Caki2 (cell line): ENCODE measurements at regions not wholly inside any gene's neighbourhood (a gene's known extent, or its start where the extent isn't known, plus 50 kb on each side); places are given as distances from the start of the nearest gene placed in this dataset.

Source experiments
- DNase-seq: peaks from one replicate; pipeline ENCODE4 v3.0.0-alpha.2; 2015; ENCODE audit warnings: low read depth
- in situ Hi-C: cut with HindIII; loops from 2 replicates; pipeline ENCODE4 v1.10.0; 2016; ENCODE audit warnings: low sequenced_read_pairs, low pct_unique_long_range_greater_than_20kb, mixed read lengths

DNA sequence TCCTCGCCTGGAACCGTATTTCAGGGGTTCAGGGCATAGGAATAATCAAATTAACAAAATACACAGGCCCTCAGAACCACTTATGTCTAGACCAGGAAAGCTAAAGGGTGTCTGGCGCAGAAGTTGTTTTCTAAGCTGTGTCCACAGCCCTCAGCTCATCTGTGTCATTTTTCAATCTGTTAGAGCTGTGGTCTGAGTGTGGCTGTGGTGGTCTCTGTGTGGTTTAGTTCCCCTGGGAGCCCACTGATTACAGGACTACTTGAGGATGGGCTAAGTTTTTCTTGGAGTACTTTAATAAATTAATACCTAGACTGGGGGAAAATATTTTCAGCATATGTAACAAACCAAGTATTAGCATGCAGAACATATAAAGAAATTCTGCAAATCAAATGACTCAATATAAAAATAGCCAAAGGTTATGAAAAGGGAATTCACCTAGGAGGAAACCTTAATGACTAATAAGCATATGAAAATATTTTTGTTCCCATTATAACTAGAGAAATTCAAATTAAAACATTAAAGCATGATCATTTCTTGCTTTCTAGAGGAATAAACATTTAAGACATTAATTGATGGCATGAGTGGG lies 186.3 kb downstream of the SATB1 start:
- DNase-seq, result no peak
- in situ Hi-C loops, result no loop called here

GRCh38 chr3:18238332-18238731 lies 186.8 kb downstream of the SATB1 start:
- in situ Hi-C loops, result no loop called here
- DNase-seq, result no peak

GRCh38 chr3:18237251-18238005 lies 187.7 kb downstream of the SATB1 start:
- no peak for DNase-seq
- in situ Hi-C loops, result no loop called here

- in situ Hi-C loops, result no loop called here
Measured at GRCh38 chr3:18236726-18237125, 188.4 kb downstream of the SATB1 start.

DNA sequence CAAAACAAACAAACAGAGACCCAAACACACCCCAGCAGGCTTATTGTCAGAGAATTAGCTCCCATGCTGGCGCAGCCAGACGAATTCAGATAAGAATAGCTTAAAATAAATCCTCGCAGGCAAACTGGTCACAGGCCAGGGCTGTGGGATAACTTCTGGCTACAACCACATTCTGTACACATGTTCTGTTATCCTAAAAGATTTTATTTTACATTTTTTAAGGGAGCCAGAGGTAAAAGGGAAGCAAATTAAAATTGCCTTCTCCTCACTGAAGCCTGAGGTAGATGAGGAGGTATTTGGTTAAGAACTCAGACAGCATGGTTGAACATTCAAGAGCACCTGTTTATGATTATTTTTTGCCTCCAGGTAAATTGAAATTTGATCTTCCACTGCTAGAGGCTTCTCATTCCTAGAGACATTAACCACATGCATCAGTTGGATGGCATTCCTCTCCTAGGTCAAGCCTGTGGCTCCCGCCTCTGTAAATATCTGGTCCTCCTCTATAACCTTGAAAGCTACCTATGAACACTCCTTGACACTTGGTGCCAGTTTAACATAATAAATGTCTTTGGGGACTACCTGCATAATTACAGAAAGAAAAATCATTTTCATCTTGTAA lies 190.3 kb downstream of the SATB1 start:
- in situ Hi-C loops, result no loop called here
- no peak for DNase-seq

More at GRCh38 chr3:18236726-18237125, 188.4 kb downstream of the SATB1 start:
- DNase-seq, result no peak

DNA sequence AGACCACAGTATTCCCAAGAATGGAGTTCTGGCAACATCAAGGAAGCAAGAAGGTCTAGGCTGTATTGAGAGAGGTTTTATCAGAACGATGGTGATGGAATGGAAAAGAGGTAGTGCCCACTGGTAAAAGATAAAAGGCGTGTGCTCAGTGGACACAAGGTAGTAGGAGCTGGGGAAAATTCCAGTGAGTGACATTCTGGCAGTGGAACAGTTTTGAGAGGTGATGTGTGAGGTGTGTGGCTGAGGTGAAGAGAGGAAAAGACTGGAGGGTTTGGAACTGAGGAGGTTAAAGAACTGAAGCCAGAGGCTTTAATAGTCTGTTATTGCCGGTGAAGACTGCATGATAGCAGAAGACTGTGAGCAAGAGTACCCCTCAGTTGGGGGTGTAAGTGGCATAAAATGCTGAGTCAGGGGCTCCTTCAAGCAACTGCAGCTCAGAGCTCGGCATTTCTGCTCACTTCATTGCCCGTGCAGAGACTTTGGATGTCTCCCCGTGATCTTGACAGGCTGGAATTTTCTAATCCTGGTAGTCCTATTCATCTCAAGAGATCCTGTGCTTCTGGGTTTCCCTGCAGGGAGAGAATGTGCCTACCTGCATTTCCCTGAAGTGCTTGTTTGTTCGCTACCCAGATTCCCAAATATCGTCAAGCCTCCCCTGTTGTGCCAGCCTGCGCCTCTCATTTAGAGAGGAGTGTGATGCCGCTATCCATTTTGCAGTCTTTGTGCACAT lies 191.0 kb downstream of the SATB1 start:
- DNase-seq, result no peak
- in situ Hi-C loops, result no loop called here

- in situ Hi-C loops, result no loop called here
- no peak for DNase-seq
Measured at GRCh38 chr3:18232317-18232716, 192.8 kb downstream of the SATB1 start.

GRCh38 chr3:18228060-18228459 lies 197.1 kb downstream of the SATB1 start:
- in situ Hi-C loops, result no loop called here
- no peak for DNase-seq

DNA sequence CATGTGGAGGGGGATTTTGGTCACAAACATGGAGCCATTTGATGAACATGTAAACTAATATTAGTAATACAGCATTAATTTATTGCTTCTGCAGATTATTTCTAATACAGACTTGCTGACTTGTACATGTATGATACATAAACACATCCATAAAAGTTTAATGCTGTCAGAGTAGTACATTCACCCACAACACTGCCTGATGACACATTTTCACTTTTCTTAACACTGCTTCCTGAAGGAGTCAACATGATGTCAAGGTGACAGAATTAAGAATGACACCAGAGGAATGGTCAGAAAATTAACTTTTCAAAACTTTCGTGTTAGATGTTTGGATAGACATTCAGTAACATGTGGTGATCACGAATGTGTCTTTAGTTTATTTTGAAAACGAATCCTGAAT lies 199.4 kb downstream of the SATB1 start:
- in situ Hi-C loops, result no loop called here
- no peak for DNase-seq

DNA sequence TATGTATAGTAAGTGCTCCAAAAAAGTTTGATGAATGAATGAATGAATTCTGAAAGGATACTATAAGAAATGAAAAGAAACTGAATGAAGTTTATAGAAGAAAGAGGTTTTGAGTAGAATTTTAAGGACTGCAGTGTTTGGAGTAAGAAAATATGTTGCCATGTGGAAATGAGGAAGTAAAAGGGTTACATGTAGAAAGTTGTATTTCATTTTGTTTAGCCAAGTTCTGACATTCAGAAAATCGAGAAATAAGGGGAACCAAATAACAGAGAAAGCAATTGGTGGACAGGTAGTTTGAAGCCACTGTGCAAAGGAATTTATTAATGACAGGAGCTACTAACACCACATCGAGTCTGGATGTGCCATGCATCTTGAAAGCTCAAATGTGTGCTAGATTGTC lies 200.7 kb downstream of the SATB1 start:
- in situ Hi-C loops, result no loop called here
- DNase-seq, result no peak

- in situ Hi-C loops, result no loop called here
- no peak for DNase-seq
Measured at GRCh38 chr3:18223974-18224373, 201.2 kb downstream of the SATB1 start.

- in situ Hi-C loops, result no loop called here
- no peak for DNase-seq
Measured at GRCh38 chr3:18223571-18223970, 201.6 kb downstream of the SATB1 start.

- in situ Hi-C loops, result no loop called here
Measured at GRCh38 chr3:18222686-18223085, 202.5 kb downstream of the SATB1 start.

DNA sequence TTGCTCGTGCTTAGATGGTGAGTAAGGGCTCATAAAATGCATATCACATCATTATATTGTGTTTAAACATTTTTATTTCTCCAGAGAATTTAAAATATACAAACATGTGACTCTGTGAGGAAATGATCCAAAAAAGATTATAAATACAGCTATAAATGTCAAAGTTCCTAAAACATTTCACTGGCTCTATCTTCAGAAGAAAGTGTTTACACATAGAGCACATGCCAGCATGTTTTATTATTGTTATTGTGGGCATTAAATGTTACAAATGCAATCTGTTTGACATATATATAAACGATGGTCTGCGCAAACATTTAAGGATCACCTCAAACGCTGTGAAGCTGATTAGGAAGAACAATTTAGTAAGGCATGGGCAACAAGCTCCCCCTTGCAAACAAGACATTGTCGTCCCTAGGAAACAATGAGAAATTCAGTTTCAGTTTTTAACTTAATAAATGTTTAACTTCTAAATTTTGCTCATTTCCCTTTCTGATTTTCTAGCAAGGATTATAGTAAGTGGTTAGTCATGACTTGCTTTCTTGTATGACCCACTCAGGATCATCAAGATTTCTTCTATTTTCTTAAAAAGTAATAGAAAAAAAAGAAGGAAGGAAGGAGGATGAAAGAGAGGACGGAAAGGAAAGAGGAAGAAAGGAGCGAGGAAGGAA lies 207.5 kb downstream of the SATB1 start:
- DNase-seq, result no peak
- in situ Hi-C loops, result no loop called here

More at GRCh38 chr3:18222686-18223085, 202.5 kb downstream of the SATB1 start:
- DNase-seq, result no peak

- no peak for DNase-seq
- in situ Hi-C loops, result no loop called here
Measured at GRCh38 chr3:18216996-18217395, 208.1 kb downstream of the SATB1 start.

DNA sequence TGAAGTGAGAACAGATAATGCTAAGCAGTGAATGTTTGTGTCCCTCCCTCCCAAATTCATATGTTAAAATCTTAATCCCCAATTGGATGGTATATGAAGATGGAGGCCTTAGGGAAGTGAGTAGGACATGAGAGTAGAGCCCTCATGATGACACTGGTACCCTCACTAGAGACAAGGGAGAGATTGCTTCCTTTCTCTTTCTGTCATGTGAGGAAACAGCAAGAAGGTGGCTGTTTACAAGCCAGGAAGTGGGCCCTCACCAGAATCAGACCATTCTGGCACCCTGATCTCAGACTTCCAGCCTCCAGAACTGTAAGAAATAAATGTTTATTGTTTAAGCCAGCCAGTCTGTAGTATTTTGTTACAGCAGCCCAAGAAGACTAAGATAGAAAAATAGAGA lies 209.5 kb downstream of the SATB1 start:
- in situ Hi-C loops, result no loop called here
- DNase-seq, result no peak

- no peak for DNase-seq
- in situ Hi-C loops, result no loop called here
Measured at GRCh38 chr3:18211116-18211515, 214.0 kb downstream of the SATB1 start.

- DNase-seq, result no peak
- in situ Hi-C loops, result no loop called here
Measured at GRCh38 chr3:18208856-18209255, 216.3 kb downstream of the SATB1 start.

DNA sequence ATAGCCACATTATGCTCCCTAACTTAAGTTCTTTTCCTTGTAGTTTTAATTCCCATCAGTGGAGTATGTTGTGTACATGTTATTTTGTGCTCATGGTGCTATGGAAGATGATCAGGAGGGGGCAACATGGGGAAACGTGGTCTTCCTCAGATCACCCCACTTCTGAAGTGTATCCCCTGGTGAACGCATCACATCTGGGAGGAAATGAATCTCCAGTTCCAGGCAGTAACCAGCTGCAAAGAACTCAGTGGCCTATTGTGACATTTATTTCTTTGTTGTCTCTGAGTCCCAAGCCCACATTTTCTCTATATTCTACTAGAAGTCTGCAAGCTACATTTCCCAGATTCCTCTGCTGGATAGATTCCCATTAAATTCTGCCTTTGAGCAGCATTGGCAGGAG lies 217.0 kb downstream of the SATB1 start:
- in situ Hi-C loops, result no loop called here
- DNase-seq, result no peak
